CD14-positive monocyte (primary cell): ENCODE measurements at regions not wholly inside any gene's neighbourhood (a gene's known extent, or its start where the extent isn't known, plus 50 kb on each side); places are given as distances from the start of the nearest gene placed in this dataset.

Source experiments
- DNase-seq, 3 donors: peaks; one replicate each; pipeline ENCODE4 v3.0.0-alpha.2; 2011 to 2022
- H2AFZ ChIP-seq: 2 replicates; pipeline ENCODE4 v1.6.0; 2012; ENCODE audit warnings: mild to moderate bottlenecking, low read depth, low read length, inconsistent platforms; ENCODE audit not compliant: insufficient read depth, poor library complexity, severe bottlenecking
- H3K27ac ChIP-seq, 2 donors: 1 replicate in 1 of 2; 2 replicates in 1 of 2; pipeline ENCODE4 v1.5.1; 2012 to 2013; ENCODE audit warnings: low read length in 2 of 2, control low read depth in 1 of 2, inconsistent platforms in 1 of 2, low read depth in 1 of 2, mild to moderate bottlenecking in 1 of 2
- H3K27me3 ChIP-seq, 2 donors: one replicate each; pipeline versions ENCODE4 v1.6.0 to v1.6.1; 2011 to 2013; ENCODE audit warnings: low read length in 2 of 2; ENCODE audit not compliant: control insufficient read depth in 2 of 2, insufficient read depth in 2 of 2
- H3K36me3 ChIP-seq, 2 donors: replicated peaks in 1 of 2; 1 replicate in 1 of 2; 2 replicates in 1 of 2; pipeline versions ENCODE4 v1.5.1 to v1.6.1; 2012 to 2013; ENCODE audit warnings: low read length in 2 of 2, control low read depth in 1 of 2, inconsistent platforms in 1 of 2, mild to moderate bottlenecking in 1 of 2; ENCODE audit not compliant: insufficient read depth in 2 of 2, control insufficient read depth in 1 of 2
- H3K4me1 ChIP-seq, 2 donors: 1 replicate in 1 of 2; 2 replicates in 1 of 2; pipeline versions ENCODE4 v1.5.1 to v1.6.1; 2012 to 2013; ENCODE audit warnings: low read length in 2 of 2, control low read depth in 1 of 2, inconsistent platforms in 1 of 2, mild to moderate bottlenecking in 1 of 2, moderate library complexity in 1 of 2; ENCODE audit not compliant: insufficient read depth in 2 of 2, control insufficient read depth in 1 of 2
- H3K4me2 ChIP-seq: replicated peaks from 2 replicates; pipeline ENCODE3; 2012; ENCODE audit warnings: low read length, moderate library complexity, mild to moderate bottlenecking; ENCODE audit not compliant: poor library complexity, severe bottlenecking; ENCODE audit errors: extremely low read depth
- H3K4me3 ChIP-seq, 3 experiments: fragments of 200-600 bp in 1 of 3; sonication (generic) in 1 of 3; replicated peaks in 1 of 3; 1 replicate in 2 of 3; 2 replicates in 1 of 3; pipeline ENCODE4 v1.5.1; 2011 to 2013; ENCODE audit warnings: low read length in 3 of 3, mild to moderate bottlenecking in 3 of 3, control low read depth in 2 of 3, low read depth in 2 of 3, inconsistent platforms in 1 of 3, moderate library complexity in 1 of 3
- H3K79me2 ChIP-seq: 2 replicates; pipeline ENCODE4 v1.6.0; 2012; ENCODE audit warnings: mild to moderate bottlenecking, control low read depth, inconsistent platforms, low read length, moderate library complexity; ENCODE audit not compliant: insufficient read depth
- H3K9ac ChIP-seq: 2 replicates; pipeline ENCODE4 v1.6.0; 2017; ENCODE audit warnings: low read length, mild to moderate bottlenecking; ENCODE audit not compliant: insufficient read depth, poor library complexity, severe bottlenecking
- H3K9me3 ChIP-seq, 2 donors: replicated peaks in 1 of 2; 1 replicate in 1 of 2; 2 replicates in 1 of 2; pipeline versions ENCODE4 v1.5.1 to v1.6.1; 2012 to 2013; ENCODE audit warnings: low read length in 2 of 2, control low read depth in 1 of 2; ENCODE audit not compliant: control insufficient read depth in 1 of 2, insufficient read depth in 1 of 2
- H4K20me1 ChIP-seq: 2 replicates; pipeline ENCODE4 v1.6.0; 2012; ENCODE audit warnings: mild to moderate bottlenecking, low read length, control low read depth, moderate library complexity; ENCODE audit not compliant: insufficient read depth
- H3K27ac Mint-ChIP-seq, 7 donors: one replicate each; pipeline ENCODE4 v1.8.0; 2020; ENCODE audit warnings: mild to moderate bottlenecking in 7 of 7, mixed read lengths in 7 of 7, moderate library complexity in 6 of 7, inconsistent platforms in 2 of 7
- H3K27me3 Mint-ChIP-seq, 3 donors: one replicate each; pipeline ENCODE4 v1.8.0; 2021 to 2022; ENCODE audit warnings: low read depth in 3 of 3, mild to moderate bottlenecking in 3 of 3, mixed read lengths in 3 of 3, moderate library complexity in 3 of 3, inconsistent platforms in 1 of 3
- H3K36me3 Mint-ChIP-seq, 2 donors: one replicate each; pipeline ENCODE4 v1.8.0; 2020; ENCODE audit warnings: mixed read lengths in 2 of 2, inconsistent platforms in 1 of 2, mild to moderate bottlenecking in 1 of 2
- H3K4me1 Mint-ChIP-seq: one replicate; pipeline ENCODE4 v1.8.0; 2020; ENCODE audit warnings: mild to moderate bottlenecking, mixed read lengths
- H3K4me3 Mint-ChIP-seq, 2 donors: one replicate each; pipeline ENCODE4 v1.8.0; 2020; ENCODE audit warnings: mild to moderate bottlenecking in 2 of 2, mixed read lengths in 2 of 2, moderate library complexity in 1 of 2
- H3K9me3 Mint-ChIP-seq, 7 donors: one replicate each; pipeline ENCODE4 v1.8.0; 2020 to 2022; ENCODE audit warnings: mixed read lengths in 7 of 7, mild to moderate bottlenecking in 6 of 7, moderate library complexity in 6 of 7, inconsistent platforms in 2 of 7
- WGBS: methylation state at CpG from one replicate; pipeline ENCODE4 v1.1.5; 2013; ENCODE audit warnings: missing lambda C conversion rate; ENCODE audit not compliant: insufficient coverage; 5-methylcytosine and 5-hydroxymethylcytosine counted together
- intact Hi-C, 2 donors: fragments of 100-400 bp; cut with micrococcal nuclease; formaldehyde crosslinking; loops; one replicate each; pipeline versions ENCODE4 v1.15.0 to v1.15.1; 2023
- TF ChIP-seq, protein P1 (sequence below): fragments of 200-600 bp; IDR thresholded peaks from one replicate; pipeline ENCODE4 v1.8.0; 2022; ENCODE audit warnings: antibody characterized with exemption, mild to moderate bottlenecking

DNA sequence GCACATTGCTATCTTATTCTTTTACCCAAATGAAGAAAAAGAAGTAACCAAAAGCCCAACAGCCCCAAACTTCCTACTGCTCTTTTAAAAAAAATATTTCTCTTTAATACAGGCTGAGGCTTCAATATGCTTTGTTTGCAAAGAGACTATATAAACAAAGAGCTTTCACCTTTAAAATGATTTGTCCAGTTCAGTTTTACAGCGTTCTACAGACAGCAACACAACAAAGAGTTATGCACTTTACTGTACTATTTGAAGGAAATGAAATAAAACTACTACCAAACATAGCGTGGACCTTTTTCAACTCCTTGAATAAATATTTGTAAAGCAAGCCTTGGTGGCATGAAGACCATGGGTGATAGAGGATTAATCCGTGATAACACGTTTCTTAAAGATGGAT, 151.2 kb downstream of the FGF9 start:
- H3K4me1 ChIP-seq, result no peaks in the 10 kb centered on the region
- DNase-seq, result no peak
- no peaks in the 10 kb centered on the region for H3K36me3 ChIP-seq
- TF ChIP-seq, protein P1, sequence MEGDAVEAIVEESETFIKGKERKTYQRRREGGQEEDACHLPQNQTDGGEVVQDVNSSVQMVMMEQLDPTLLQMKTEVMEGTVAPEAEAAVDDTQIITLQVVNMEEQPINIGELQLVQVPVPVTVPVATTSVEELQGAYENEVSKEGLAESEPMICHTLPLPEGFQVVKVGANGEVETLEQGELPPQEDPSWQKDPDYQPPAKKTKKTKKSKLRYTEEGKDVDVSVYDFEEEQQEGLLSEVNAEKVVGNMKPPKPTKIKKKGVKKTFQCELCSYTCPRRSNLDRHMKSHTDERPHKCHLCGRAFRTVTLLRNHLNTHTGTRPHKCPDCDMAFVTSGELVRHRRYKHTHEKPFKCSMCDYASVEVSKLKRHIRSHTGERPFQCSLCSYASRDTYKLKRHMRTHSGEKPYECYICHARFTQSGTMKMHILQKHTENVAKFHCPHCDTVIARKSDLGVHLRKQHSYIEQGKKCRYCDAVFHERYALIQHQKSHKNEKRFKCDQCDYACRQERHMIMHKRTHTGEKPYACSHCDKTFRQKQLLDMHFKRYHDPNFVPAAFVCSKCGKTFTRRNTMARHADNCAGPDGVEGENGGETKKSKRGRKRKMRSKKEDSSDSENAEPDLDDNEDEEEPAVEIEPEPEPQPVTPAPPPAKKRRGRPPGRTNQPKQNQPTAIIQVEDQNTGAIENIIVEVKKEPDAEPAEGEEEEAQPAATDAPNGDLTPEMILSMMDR, result no peak
- no peak overlapping the region for H2AFZ ChIP-seq
- peaks cover 3% of the 10 kb centered on the region for H3K4me1 Mint-ChIP-seq
- no peak overlapping the region for H3K27ac ChIP-seq
- no peaks in the 10 kb centered on the region for H3K27me3 ChIP-seq
- H3K9me3 Mint-ChIP-seq, result peaks cover 6 to 17% (median 11%) of the 10 kb centered on the region in 7 donors
- no peak overlapping the region for H3K4me2 ChIP-seq
- no peak overlapping the region for H3K27ac Mint-ChIP-seq
- H3K36me3 Mint-ChIP-seq, result no peaks in the 10 kb centered on the region
- H3K9me3 ChIP-seq, result peaks cover 0 to 11% of the 10 kb centered on the region in 2 donors
- WGBS, result 83% methylated on average over 2 of the region's 4 CpGs
- no peak overlapping the region for H3K4me3 ChIP-seq
- intact Hi-C loops, result no loop called here
- no peaks in the 10 kb centered on the region for H3K79me2 ChIP-seq
- peaks cover 0 to 5% (median 3%) of the 10 kb centered on the region in 3 donors for H3K27me3 Mint-ChIP-seq
- H3K9ac ChIP-seq, result no peak overlapping the region
- H4K20me1 ChIP-seq, result no peaks in the 10 kb centered on the region
- H3K4me3 Mint-ChIP-seq, result no peak overlapping the region

- WGBS, result 78% methylated on average over 6 of the region's 6 CpGs
Observed at GRCh38 chr13:21823416-21823815, 152.5 kb downstream of the FGF9 start.

More at GRCh38 chr13:21823416-21823815, 152.5 kb downstream of the FGF9 start:
- DNase-seq, result no peak
- Histone ChIP-seq H3K9me3 (peaks cover 0 to under 1% of the 10 kb centered on the region in 2 donors), H3K27me3 (no peaks in the 10 kb centered on the region), H2AFZ (no peak overlapping the region), H3K4me2 (no peak overlapping the region), H3K4me1 (no peaks in the 10 kb centered on the region), H3K9ac (no peak overlapping the region), H3K36me3 (no peaks in the 10 kb centered on the region), H3K4me3 (no peak overlapping the region), H3K79me2 (no peaks in the 10 kb centered on the region), H4K20me1 (no peaks in the 10 kb centered on the region), H3K27ac (no peak overlapping the region)
- H3K9me3 Mint-ChIP-seq, result peaks cover 0 to 11% (median 6%) of the 10 kb centered on the region in 7 donors
- no peaks in the 10 kb centered on the region for H3K36me3 Mint-ChIP-seq
- H3K4me1 Mint-ChIP-seq, result peaks cover 3% of the 10 kb centered on the region
- H3K27me3 Mint-ChIP-seq, result peaks cover 0 to 5% (median 5%) of the 10 kb centered on the region in 3 donors
- intact Hi-C loops, result no loop called here
- H3K4me3 Mint-ChIP-seq, result no peak overlapping the region
- H3K27ac Mint-ChIP-seq, result no peak overlapping the region
- TF ChIP-seq, protein P1, result no peak
